ENCODE measurements at regions not wholly inside any gene's neighbourhood (a gene's known extent, or its start where the extent isn't known, plus 50 kb on each side); places are given as distances from the start of the nearest gene placed in this dataset.

DNA sequence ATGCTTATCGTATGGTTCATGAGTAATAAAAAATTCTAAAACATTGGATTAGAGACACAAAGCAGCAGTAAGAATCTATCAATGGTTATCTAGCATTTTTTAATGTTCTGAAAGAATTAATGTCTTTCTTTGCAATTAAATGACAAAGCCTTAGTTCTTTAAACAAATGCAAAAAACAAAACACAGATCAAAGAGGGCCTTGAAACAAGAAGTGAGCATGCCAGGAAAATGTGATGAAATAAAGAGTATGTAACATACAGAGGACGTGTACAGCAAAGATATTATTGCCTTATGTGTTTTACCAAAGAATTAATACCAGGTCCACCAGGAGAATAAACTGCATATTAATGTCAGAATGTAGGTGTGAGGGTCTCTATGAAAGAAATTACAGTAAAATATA, 812.3 kb upstream of the GRAMD2B start:
- intact Hi-C loops (cut with DNase I), result no loop called here
- DNase-seq (no peak), ATAC-seq (ENCODE audit: poor library complexity) (no peak)

DNA sequence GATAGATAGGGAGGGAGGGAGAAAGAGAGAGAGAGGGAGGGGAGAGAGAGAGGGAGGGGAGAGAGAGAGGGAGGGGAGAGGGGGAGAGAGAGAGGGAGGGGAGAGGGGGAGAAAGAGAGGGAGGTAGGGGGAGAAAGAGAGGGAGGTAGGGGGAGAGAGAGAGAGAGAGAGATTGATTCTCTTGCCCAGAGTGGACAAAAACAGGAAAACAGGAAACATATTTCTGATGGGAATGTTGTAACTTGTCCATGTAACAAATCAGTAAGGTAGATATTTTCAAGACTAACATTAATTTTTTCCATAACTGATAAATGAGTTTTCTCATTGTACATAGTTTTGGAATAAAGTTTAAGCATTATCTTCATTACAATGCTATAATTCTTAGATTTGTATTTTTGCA, 811.7 kb upstream of the GRAMD2B start:
- DNase-seq (no peak), ATAC-seq (ENCODE audit: poor library complexity) (no peak)
- intact Hi-C loops (cut with DNase I), result no loop called here

DNA sequence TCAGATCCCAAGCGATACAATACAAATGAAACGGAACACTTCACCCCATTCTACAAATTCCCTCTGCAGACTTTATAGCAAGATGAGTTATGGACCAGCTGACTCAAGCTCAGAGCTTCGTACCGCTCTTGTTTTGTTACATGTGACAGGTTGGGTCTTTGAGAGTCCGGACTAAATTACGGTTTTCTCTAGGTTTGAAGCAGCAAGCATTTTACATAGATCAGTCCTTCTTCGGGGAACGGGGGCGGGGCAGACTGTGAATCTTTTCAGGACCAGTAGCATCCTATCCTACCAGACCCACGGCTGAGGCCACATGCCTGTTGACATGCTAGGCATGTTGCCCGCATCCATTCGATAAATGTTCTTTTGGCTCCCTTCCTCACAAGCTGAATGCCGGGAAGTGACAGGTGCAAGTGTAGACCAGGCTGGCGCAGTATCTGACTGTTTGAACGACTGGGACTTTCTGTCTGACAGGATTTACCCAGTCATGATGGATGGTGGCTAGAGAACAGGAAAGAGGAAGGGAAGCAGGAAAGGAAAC, 811.0 kb upstream of the GRAMD2B start:
- DNase-seq (no peak), ATAC-seq (ENCODE audit: poor library complexity) (no peak)
- intact Hi-C loops (cut with DNase I), result no loop called here

DNA sequence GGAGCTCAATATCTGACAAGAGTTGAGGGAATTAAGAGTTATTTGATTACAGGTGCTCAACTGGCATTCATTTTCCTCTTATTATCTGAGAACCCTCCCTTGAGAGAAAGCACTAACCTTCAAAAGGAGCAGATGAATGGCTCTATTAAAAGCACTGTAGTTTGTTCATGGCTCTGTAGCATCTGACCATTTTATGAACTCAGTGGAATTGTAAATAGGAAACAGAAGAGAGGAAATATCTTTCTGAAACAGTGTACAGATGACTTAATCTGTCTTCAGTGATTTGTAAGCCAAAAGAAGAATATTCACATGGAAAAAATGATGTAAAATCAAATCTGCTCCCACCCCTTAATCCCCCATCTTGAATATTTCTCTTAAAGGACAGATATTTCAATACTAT, 810.4 kb upstream of the GRAMD2B start:
- ATAC-seq (ENCODE audit: poor library complexity), result no peak
- intact Hi-C loops (cut with DNase I), result no loop called here
- no peak for DNase-seq

DNA sequence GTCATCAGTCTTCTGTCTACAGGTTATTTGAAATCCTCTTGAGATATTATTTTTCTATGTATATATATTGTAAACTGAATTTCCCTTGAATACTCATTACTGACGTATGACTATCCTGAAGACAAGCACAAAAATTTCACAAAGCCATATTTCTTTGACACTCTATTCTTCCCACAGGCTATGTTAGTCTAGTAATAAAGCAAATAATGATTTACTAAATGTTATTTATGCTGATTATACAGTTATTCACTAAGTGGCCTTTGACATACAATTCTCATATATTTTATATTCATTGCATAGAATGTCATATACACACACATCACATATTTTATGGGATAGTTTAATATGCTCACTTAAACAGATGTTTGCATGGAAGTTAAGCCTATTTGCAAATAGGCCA, 793.0 kb upstream of the GRAMD2B start:
- intact Hi-C loops (cut with DNase I), result no loop called here
- ATAC-seq (ENCODE audit: poor library complexity) (no peak), DNase-seq (no peak)

DNA sequence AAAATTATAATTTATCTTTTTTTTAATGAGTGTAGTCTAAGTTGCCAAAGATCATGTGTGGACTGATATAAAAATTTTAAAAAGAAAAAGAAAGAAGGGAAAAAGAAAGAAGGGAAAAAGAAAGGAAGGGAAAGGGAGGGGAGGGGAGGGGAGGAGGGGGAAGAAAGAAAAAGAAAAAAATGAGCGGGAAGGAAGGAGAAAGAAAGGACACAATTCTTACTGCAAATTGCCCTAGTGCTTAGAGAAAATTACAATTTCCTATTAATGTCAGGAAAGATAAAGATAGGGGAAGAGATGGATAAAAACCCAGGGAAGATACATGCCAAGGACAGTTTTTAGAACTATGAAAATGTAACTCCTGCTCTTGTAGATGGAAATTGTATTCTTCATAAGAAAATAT, 789.7 kb upstream of the GRAMD2B start:
- DNase-seq (no peak), ATAC-seq (ENCODE audit: poor library complexity) (no peak)
- intact Hi-C loops (cut with DNase I), result no loop called here

DNA sequence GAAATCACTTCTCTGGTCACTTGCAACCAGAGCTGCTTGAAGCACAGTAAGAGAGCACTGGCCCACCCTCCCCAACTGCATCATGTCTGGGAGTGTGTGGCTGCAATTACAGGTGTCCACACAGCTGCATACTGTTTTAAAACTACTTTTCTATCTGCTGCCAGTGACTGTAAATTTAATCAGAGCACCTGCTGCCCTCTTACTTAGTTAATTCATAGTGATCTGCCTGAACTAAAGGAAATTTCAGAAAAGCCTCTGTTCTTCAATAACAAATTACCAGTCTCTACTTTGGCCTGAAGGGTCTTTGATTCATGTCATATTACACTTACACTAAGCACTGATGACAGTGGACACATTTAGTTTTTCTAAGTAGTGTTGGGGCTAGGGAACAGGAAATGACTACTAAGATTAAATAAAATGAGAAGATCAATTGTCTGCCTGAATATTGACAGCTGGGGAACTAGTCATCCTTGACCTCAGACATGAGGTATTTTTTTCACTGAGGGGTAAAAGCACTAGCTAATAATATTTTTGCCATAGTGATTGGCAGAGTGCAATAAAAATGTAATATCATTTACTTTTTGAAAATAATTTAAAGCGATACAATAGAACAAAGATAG, 788.9 kb upstream of the GRAMD2B start:
- intact Hi-C loops (cut with DNase I), result no loop called here
- no peak for ATAC-seq (ENCODE audit: poor library complexity)
- no peak for DNase-seq

DNA sequence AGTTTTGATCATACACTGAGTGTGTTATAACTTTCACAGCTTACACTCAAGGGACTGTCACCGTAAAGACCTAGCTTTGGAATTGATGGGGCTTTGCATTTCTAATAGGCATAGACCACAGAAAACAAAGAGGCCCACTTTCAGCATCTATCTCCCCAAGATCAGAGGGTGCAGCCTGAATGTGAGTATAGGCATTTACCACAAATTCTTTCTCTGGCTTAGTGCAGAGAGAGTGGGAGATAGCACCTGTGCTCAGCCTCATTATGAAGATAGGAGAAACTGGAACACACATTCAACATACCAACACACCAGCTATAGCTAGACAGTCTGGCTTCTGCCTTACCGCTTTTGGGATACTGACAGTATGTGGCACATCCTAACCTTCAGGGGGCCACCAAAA, 783.4 kb upstream of the GRAMD2B start:
- ATAC-seq (ENCODE audit: poor library complexity) (no peak), DNase-seq (no peak)
- intact Hi-C loops (cut with DNase I), result no loop called here

DNA sequence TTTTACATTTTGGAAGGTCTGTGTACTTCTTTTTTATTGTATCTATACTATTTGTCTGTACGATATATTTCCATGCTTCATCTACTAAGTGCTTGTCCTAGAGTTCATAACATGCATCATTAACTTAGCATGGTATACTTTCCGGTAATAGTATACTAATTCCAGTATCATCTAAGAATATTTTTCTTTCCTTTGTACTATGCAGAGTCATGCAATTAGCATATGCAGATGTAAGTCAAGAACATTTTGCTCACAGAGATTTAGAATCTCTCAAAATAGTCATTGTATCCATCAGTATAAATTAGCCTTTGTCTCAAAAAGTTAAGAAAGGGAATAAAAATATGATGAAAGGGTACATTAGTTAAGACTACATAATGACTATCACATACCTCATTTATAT, 770.4 kb upstream of the GRAMD2B start:
- no peak for ATAC-seq (ENCODE audit: poor library complexity)
- DNase-seq, result no peak
- intact Hi-C loops (cut with DNase I), result no loop called here

DNA sequence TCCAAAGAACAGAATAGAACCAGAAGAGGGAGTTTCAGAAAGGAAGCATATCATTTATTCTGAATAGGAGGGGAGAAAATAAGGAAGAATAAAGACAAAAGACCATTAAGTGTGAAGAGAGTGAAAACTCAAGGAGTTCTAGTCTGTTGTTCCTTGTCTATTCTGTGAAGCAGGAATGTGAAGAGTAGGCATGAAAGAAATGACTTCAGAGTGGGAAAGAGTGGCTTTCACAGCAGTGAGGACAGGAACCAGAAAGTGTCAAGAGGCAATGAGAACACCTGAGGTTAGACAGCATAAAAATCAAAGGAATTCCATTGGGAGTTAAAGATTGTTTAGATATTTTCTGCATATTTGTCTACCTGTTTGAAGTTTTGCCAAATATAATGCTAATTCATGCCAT, 768.8 kb upstream of the GRAMD2B start:
- intact Hi-C loops (cut with DNase I), result no loop called here
- ATAC-seq (ENCODE audit: poor library complexity) (no peak), DNase-seq (no peak)

DNA sequence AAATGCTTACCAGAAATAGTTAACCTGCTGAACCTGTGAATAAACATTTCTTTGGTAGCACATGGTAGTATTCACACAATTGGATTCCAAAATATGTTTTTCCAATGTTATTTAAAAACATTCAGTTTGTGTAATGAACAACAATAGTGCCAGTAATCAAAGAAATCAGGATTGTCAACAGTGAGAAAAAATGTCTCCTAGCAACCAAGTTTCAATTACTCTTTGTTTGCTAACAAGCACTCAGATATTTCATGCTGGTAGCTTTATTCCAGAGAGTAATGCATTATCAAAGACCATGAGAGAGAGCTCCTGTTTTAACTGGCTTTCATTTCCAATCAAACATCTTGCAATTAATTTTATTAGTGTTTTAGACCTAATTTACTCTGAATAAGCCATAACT, 768.1 kb upstream of the GRAMD2B start:
- ATAC-seq (ENCODE audit: poor library complexity), result no peak

DNA sequence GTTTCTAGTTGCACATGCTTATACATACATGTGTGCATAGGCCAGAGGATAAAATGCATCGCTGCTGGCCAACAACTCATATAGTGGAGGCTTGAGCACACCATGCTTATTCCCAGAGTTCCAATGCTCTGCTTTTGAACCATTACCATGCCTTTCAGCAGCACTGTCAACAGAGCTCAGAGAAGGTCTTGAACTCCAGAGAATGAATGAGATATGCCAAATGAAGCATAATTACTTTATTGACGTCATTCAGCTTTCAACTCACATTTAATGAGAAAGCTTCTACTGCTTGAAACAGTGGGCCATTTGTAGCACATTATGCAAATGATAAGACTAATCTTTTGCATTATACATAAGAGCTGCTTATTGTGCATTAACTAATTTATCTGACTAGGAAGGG, 765.3 kb upstream of the GRAMD2B start:
- ATAC-seq (ENCODE audit: poor library complexity), result no peak
- intact Hi-C loops (cut with DNase I), result no loop called here
- no peak for DNase-seq

More for the DNA sequence above, 768.1 kb upstream of the GRAMD2B start:
- no peak for DNase-seq
- intact Hi-C loops (cut with DNase I), result no loop called here

DNA sequence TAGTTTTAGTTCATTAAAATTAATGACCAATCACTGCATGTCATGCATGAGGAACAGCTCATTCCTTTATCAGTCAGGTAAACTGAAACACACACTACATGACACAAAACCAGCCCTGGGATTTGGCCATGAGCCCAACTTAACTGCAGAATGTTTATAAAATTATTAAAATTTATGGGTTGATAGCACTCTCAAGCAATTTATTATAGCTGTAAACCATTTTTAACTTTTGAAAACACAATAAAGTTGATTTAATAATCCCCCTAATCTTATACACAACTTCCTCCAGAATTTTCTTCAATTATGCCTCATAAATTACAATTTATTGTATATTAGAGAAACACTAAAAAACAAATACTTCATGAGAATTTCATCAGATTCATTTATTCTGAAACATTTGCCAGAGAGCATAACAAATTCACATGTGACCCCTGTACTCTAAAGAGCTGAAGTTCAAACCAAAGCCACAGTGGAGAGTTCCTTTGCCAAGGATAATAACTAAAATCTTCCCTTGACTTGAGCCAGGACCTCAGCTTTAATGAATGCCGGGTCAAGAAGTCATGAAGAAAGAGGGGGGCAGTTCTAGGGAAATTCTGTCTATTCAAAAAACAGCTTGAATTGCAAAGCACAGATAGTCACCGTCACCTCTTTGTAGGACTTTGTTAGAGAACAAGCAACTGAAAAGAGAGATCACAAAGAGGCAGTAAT, 763.7 kb upstream of the GRAMD2B start:
- intact Hi-C loops (cut with DNase I), result no loop called here
- ATAC-seq (ENCODE audit: poor library complexity) (peak; percentile 81), DNase-seq (no peak)

DNA sequence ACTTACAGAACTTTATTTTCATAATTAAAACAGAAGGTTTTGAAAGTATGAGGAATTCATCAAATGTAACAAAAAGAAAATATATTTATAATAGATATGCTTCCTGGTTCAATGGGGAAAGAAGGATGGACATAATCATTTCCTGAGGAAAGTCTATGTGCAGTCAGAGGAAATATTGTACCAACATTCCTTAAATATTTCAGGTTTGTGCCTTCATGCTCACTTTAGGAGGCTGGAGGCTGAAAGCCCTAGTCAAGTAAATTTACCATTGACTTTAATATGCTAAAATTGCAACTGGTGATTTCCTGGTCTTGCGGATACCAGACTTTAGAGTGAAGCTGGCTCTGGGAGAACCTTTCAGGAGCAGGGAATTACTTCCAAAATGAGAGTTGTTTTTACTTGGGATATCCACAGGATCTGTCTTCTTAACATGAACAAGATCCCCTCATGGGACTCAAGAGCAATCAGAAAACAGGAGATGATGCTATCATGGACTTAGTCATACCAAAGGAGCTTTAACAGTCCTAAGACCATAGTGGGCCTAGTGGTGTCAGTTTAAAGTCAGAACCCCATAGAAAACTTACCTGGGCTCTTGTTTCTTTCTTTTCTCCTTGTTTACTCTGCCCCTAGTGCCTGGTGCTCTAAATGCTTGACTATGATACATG, 762.8 kb upstream of the GRAMD2B start:
- no peak for ATAC-seq (ENCODE audit: poor library complexity)
- DNase-seq, result no peak

DNA sequence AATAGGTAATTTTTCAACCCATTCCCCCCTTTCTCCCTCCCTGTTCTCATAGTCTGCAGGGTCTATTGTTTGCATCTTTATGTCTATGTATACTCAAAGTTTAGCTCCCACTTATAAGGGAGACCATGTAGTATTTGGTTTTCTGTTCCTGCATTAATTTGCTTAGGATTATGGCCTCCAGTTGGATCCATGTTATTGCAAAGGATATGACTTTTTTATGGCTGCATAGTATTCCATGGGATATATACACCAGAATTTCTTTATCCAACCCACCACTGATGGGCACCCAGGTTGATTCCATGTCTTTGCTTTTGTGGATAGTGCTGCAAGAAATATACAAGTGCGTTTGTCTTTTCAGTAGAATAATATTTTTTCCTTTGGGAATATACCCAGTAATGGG, 761.6 kb upstream of the GRAMD2B start:
- DNase-seq, result no peak
- no peak for ATAC-seq (ENCODE audit: poor library complexity)
- intact Hi-C loops (cut with DNase I), result no loop called here

More for the DNA sequence above, 762.8 kb upstream of the GRAMD2B start:
- intact Hi-C loops (cut with DNase I), result no loop called here

DNA sequence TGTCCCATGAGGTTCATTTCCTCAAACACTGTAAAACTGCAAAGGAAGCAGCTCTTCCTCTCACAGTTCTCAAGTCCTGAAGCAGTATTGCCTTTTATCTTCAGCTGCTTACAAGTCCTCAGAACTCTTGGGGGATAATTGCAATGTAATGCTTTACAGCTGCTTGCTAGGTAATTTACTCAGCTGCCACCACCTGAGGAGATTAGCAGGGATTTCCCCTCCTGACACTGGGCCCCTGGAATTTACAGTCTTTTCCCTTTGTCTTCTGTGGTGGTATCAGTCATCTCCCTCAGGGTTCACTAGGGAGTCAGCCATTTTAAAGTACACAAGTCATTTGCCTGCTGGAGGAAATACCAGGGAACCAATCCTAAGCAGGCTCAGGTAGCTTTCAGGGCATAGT, 754.3 kb upstream of the GRAMD2B start:
- DNase-seq (no peak), ATAC-seq (ENCODE audit: poor library complexity) (no peak)
- intact Hi-C loops (cut with DNase I), result no loop called here

DNA sequence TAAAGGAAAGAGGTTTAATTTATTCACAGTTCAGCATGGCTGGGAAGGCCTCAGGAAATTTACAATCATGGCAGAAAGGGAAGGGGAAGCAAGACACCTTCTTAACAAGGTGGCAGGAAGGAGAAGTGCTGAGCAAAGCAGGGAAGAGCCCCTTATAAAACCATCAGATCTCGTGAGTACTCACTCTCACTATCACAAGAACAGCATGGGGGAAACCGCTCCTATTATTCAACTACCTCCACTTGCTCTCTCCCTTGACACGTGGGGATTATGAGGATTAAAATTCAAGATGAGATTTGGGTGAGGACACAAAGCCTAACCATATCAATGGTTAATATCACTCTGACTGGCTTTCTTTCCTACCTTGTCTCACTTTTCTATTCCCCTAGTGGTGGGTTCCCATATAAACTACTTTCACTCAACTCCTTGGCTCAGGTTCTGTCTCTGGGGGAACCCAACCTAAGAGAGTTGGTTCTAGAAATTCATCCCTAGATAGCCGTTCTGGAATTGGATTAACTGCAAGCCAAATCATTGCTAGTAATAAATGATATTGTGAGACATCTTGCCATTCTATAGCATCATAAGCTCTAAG, 749.8 kb upstream of the GRAMD2B start:
- no peak for ATAC-seq (ENCODE audit: poor library complexity)
- DNase-seq, result no peak
- intact Hi-C loops (cut with DNase I), result no loop called here

DNA sequence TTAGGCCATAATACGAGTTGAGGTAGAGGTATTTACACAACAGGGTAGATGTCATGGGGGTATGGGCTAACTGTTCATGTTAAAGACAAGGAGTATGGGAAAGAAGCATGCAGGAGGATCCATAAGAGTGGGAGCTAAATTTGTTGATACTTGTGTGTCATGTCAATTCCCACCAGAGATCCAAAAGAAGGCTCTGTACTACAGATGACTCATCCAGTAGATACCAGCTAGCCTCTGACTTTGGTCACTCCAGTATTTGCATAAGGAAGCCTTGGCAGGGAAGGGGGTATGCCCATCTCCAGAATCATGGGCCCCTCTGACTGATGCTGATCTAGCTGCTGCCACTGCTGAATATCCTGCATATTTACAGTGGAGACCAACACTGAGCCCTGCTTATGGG, 743.7 kb upstream of the GRAMD2B start:
- intact Hi-C loops (cut with DNase I), result no loop called here
- DNase-seq, result no peak
- ATAC-seq (ENCODE audit: poor library complexity), result no peak

DNA sequence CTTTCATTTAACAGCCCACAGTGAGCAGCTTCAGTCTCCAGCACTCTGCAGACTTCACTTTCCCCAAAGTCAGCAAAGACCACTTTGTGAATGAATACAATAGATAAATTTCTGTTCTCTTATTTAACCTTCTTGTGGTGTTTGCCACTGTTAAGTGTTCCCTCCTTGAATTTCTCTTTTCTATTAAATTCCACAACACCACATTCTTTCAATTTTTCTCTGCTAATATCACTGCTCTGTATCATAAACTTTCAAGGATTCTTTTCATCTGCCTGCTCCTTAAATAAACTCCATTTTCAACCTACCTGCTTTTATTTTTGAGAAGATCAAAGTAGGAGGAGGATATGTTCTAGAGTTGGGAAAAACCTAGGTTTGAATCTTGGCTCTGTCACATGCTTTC, 739.5 kb upstream of the GRAMD2B start:
- intact Hi-C loops (cut with DNase I), result no loop called here
- ATAC-seq (ENCODE audit: poor library complexity) (no peak), DNase-seq (no peak)

DNA sequence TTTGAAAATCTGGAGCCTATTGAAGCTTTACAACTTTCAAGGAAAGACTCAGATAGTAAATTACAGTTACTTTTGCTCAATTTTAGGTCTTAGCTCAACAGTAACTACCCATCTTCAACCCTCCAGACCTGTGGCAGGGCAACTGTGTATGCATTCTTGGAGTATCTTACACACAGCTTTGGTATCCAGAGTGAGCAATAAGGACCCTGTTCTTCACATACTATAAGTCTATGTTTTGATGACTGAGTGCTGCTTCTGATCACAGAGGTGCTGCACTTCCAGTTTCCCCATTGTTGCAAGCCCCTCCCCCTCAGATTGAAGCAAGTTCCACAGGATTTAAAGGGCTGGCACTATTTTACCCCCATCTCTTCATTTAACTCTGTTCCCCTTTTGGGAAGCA, 737.4 kb upstream of the GRAMD2B start:
- intact Hi-C loops (cut with DNase I), result no loop called here
- no peak for DNase-seq
- no peak for ATAC-seq (ENCODE audit: poor library complexity)
